Activated CD4-positive, alpha-beta T cell treated with anti-CD3 and anti-CD28 coated beads, Interleukin-2, amount 50 U/mL, for 16 hours (primary cell): ENCODE measurements at regions not wholly inside any gene's neighbourhood (a gene's known extent, or its start where the extent isn't known, plus 50 kb on each side); places are given as distances from the start of the nearest gene placed in this dataset.
"Not testable (repeated sequence)": the region's sequence is repeated elsewhere in the genome, so short reads cannot be mapped to it uniquely, and the experiment has no call there.

ENCODE experiments used
- DNase-seq: peaks from one replicate; pipeline ENCODE4 v3.0.0-alpha.2; 2020

- not testable (repeated sequence) for DNase-seq
These were observed 852.4 kb upstream of the DEFB115 start for GRCh38 chr20:30405061-30405460.

DNA sequence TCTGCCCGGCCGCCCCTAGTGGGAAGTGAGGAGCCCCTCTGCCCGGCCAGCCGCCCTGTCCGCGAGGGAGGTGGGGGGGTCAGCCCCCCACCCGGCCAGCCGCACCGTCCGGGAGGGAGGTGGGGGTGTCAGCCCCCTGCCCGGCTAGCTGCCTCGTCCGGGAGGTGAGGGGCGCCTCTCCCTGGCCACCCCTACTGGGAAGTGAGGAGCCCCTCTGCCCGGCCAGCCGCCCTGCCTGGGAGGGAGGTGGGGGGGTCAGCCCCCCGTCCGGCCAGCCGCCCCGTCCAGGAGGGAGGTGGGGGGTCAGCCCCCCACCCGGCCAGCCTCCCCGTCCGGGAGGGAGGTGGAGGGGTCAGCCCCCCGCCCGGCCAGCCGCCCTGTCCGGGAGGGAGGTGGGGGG, 851.9 kb upstream of the DEFB115 start:
- not testable (repeated sequence) for DNase-seq

GRCh38 chr20:30406370-30406769, 851.1 kb upstream of the DEFB115 start:
- not testable (repeated sequence) for DNase-seq

DNA sequence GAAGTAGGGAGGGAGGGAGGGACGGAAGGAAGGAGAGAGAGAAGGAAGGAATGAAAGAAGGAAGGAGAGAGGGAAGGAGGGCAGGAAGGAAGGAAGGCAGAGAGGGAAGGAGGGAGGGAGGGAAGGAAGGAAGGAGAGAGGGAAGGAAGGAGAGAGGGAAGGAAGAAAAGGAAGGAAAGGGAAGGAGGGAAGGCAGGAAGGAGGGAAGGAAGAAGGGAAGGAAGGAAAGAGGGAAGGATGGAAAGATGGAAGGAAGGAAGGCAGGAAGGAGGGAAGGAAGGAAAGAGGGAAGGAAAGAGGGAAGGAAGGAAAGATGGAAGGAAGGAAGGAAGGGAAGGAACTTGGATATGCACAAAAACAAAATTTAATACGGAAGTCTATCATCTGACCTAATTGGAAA, 844.5 kb upstream of the DEFB115 start:
- no peak for DNase-seq

- not testable (repeated sequence) for DNase-seq
These were observed 840.1 kb upstream of the DEFB115 start for GRCh38 chr20:30417387-30417786.

GRCh38 chr20:30418378-30418777, 839.1 kb upstream of the DEFB115 start:
- not testable (repeated sequence) for DNase-seq

GRCh38 chr20:30419466-30419865, 838.0 kb upstream of the DEFB115 start:
- no peak for DNase-seq

DNA sequence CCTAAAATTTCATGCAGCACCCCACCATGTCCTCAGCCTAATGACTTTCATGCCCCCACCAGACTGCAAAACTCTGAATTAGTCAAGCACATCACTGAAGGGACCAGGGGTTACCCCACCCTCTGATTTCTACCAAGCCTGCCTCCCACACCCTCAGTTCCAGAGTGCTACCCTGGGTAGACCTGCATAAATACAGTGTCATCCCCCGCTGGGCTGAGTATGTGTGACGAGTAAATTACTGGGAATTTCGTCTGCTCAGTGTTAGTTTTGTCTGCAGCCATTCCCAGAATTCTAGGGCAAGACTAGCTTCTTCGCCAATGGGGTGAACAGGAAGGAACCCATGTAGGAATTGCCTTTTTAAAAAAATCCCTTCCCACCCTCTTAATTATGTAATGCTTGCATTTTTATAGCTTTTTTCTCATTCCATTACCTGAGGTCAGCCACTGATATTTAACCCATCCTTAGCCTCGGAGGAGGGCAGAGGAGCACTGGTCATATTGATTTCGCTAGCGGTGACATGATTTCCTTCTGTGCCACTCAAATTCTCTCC, 837.5 kb upstream of the DEFB115 start:
- not testable (repeated sequence) for DNase-seq
